PC-3 (cell line): ENCODE measurements at regions not wholly inside any gene's neighbourhood (a gene's known extent, or its start where the extent isn't known, plus 50 kb on each side); places are given as distances from the start of the nearest gene placed in this dataset.

Source experiments
- CTCF ChIP-seq: fragments of 300-600 bp; sonication (generic); conservative IDR thresholded peaks from 2 replicates; pipeline ENCODE4 v1.5.1; 2017; ENCODE audit warnings: antibody characterized with exemption, low read depth, mild to moderate bottlenecking, low read length
- EZH2phosphoT487 ChIP-seq: fragments of 300-600 bp; sonication (generic); IDR thresholded peaks from 2 replicates; pipeline ENCODE4 v1.6.1; 2018; ENCODE audit warnings: mild to moderate bottlenecking, antibody characterized with exemption, low read length, borderline replicate concordance

- TF ChIP-seq CTCF (no peak), EZH2phosphoT487 (no peak)
Observed at GRCh38 chr5:41574391-41574790, 64.0 kb upstream of the PLCXD3 start.
